ENCODE measurements at regions not wholly inside any gene's neighbourhood (a gene's known extent, or its start where the extent isn't known, plus 50 kb on each side); places are given as distances from the start of the nearest gene placed in this dataset.

DNA sequence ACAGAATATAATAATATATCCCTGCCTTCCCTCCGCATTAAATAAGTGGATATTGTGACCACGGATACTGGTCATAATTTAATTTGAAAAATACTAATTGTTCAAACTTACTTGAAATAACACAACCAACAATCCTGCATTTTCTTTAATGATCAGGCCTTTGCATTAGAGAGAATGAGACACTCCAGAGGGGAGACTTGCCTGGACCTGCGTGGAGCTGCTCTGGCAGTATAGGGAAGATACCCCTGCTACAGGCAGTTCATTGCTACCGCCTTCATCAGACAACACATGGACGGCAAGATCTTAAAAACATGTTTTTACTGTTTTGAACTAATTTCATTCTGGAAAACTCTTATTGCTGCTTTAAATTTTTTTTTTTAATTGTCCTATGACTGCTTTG lies 211.0 kb upstream of the FAR2 start:
- TF ChIP-seq CTCF (IDR thresholded peaks at IDR 0.05; ENCODE audit: insufficient read depth, low read length) (no peak), POLR2AphosphoS5 (IDR thresholded peaks at IDR 0.05; ENCODE audit: low read depth) (no peak), GABPA (IDR thresholded peaks at IDR 0.05; ENCODE audit: low read depth) (no peak), SPI1 (IDR thresholded peaks at IDR 0.05; ENCODE audit: borderline replicate concordance, low read depth) (no peak)
- TF ChIP-seq, protein P1, sequence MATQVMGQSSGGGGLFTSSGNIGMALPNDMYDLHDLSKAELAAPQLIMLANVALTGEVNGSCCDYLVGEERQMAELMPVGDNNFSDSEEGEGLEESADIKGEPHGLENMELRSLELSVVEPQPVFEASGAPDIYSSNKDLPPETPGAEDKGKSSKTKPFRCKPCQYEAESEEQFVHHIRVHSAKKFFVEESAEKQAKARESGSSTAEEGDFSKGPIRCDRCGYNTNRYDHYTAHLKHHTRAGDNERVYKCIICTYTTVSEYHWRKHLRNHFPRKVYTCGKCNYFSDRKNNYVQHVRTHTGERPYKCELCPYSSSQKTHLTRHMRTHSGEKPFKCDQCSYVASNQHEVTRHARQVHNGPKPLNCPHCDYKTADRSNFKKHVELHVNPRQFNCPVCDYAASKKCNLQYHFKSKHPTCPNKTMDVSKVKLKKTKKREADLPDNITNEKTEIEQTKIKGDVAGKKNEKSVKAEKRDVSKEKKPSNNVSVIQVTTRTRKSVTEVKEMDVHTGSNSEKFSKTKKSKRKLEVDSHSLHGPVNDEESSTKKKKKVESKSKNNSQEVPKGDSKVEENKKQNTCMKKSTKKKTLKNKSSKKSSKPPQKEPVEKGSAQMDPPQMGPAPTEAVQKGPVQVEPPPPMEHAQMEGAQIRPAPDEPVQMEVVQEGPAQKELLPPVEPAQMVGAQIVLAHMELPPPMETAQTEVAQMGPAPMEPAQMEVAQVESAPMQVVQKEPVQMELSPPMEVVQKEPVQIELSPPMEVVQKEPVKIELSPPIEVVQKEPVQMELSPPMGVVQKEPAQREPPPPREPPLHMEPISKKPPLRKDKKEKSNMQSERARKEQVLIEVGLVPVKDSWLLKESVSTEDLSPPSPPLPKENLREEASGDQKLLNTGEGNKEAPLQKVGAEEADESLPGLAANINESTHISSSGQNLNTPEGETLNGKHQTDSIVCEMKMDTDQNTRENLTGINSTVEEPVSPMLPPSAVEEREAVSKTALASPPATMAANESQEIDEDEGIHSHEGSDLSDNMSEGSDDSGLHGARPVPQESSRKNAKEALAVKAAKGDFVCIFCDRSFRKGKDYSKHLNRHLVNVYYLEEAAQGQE (IDR thresholded peaks at IDR 0.05; ENCODE audit: insufficient replicate concordance, low read depth), result no peak

Measured in HL-60 (cell line).